IPS DF 4.7 (cell line): ENCODE measurements at regions not wholly inside any gene's neighbourhood (a gene's known extent, or its start where the extent isn't known, plus 50 kb on each side); places are given as distances from the start of the nearest gene placed in this dataset.
"Not testable (repeated sequence)": the region's sequence is repeated elsewhere in the genome, so short reads cannot be mapped to it uniquely, and the experiment has no call there.

Experiments
- DNase-seq: peaks from one replicate; pipeline ENCODE4 v3.0.0-alpha.2; 2013; ENCODE audit warnings: low spot score; ENCODE audit errors: extremely low read depth

DNA sequence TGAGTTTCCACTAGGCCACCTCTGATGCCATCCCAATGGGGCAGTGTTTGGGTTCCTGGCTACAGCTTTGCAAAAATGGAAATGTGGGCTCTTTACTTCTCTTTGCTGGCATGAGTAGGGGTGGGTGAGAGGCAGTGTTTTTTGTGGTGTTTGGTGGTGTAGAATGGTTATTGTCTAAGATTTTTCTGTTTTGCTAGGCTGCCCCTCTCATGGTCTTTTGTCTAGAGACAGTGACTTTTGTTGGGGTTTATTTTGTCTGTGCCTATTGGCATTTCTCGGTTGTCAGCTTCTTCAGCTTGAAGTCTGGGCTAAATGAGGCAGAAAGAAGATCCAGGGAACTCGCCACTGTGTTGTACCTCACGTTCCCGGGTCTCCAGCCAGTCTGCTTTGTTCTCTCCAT is 112.1 kb downstream of the CENPF start:
- no peak for DNase-seq

DNA sequence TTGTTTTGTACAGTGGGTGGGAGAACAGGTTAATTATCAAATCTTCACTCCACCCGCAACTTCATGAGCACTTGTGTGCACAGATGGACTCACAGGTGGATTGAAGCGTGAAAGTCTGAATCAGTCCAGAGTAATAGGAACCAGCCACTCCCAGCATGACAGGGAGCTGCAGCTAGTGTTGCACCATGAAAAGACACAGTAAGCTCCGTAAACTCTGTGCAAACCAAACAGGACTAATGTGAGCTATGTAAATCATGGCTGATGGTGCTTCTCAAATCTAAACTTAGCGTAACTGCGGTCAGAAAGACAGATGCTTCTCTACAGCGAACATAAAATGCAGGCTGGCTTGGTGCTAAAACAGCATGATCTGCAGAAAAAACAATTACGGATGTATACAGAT is 114.4 kb downstream of the CENPF start:
- DNase-seq: no peak

DNA sequence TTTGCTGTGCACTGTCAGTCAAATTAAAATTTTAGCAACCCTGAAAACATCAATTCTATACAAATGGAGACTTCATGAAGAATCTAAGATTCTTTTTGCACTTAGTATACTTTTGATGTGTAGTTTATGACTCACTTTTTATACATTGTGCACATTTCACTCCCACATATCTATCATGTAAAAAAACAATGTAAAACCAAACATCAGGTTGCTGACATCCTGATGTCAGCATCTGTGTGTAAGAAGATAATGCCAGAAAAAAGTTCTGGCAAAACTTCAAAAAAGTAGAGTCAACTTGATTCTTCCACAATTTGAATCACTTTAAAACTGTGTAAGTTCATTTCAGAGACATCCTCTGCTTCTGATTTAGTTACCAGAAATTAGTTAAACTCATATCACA is 115.7 kb downstream of the CENPF start:
- no peak for DNase-seq

DNA sequence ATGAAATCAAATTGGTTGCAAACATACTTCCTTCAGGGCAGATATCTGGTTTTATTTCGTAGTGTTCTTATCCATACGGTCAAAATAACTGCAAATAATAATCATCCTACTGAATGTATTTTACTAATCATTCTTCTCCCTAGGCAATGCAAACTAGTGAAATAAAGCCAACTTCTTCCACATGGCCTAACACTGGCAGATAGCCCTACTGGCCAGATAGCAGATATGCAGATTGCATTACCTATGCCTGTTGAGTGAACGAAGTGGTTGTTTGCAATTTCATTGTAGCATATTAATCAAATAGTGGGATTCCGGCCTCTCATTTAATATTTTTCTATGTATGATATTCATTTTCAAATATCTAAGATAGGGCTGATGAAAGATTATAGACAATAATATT is 116.2 kb downstream of the CENPF start:
- DNase-seq: no peak

DNA sequence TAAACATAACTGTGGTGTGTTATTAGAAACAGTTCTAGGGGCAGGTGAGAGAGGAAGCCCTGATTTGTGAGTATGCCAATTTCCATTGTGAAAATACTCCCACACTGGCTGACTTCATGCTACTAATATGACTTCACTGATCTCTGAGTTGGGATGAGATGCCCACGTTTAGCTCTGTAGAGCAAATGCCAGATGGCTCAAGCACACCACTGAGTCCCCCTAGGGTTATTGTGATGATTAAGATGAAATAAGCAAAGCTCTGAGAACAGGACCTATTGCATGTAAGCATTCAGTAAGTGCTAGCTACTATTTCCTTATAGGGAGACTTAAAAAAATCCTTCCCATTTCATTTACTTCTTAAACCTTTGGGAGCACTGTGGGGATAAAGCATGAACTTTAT is 117.6 kb downstream of the CENPF start:
- no peak for DNase-seq

DNA sequence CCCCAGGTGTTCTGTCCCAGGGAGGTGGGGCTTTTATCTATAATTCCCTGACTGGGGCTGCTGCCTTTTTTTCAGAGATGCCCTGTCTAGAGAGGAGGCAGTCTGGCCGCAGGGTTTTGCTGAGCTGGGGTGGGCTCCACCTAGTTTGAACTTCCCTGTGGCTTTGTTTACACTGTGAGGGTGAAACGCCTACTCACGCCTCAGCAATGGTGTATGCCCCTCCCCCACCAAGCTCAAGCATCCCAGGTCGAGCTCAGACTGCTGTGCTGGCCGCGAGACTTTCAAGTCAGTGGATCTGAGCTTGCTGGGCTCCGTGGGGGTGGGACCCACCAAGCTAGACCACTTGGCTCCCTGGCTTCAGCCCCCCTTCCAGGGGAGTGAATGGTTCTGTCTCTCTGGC is 124.3 kb downstream of the CENPF start:
- no peak for DNase-seq

DNA sequence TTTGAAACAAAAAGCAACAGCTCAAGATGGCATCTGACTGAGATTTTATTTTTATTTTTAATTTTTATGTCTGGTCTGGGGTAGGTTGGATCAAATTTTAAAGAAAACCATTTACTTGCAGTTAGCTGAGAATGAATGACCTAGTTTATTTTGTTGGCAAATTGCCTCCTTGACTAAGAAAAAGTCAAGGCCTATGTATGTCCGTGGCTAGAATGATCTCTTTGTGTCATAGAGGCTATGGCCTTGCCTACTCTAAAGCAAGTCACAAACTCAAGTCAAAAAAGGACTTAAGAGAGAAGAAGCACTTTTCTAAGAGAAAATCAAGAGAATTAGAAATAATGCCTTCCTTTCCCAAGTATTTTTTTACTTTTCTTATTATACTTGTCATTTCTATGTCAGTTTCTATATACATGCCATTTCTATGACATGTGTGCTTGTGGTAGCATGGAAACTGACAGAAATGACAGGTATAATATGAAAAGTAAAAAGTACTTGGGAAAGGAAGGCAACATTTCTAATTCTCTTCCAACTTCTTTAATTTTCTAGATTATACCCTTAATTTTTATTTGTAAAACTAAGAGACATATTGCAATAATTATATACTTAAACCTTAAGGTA is 136.7 kb downstream of the CENPF start:
- DNase-seq: no peak

DNA sequence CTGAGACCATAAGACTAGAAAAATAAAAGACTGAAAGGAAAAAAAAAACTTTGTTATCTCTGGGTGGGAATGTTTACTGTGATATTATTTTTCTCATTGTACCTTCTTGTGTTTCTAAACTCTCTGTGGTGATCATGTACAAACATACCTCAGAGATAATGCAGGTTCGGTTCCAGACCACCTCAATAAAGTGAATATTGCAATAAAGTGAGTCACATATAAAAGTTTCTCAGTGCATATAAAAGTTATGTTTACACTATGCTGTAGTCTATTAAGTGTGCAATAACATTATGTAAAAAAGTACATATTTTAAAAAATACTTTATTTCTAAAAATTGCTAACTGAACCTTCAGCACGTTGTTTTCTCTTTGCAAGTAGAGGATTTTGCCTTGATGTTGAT is 137.5 kb downstream of the CENPF start:
- DNase-seq: no peak

DNA sequence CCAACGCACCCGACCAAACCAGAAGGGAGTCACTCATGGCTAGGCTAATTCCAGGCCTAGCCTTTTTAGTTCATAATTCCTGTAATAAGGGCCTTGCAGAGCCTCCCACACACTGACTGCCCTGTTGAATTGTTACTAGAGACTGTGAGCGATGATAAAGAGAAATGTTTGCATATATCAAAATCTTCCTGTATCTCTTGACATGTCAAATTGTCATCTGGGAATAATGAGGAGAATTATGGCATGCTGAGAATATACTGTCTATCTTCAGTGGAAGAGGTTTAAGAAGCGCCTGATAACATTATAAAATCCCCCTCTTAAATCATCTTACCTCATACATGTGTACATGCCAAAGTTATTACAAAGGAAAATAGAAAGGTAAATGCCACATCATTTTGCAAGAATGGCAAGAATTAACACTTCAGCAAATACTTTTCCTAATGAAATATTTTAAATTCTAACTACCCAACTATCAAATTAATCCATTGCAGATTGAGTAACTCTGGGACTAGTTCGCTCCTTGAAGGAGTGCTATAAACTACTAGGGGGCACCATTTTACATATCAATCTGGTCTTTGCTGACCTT is 144.1 kb downstream of the CENPF start:
- DNase-seq: no peak

DNA sequence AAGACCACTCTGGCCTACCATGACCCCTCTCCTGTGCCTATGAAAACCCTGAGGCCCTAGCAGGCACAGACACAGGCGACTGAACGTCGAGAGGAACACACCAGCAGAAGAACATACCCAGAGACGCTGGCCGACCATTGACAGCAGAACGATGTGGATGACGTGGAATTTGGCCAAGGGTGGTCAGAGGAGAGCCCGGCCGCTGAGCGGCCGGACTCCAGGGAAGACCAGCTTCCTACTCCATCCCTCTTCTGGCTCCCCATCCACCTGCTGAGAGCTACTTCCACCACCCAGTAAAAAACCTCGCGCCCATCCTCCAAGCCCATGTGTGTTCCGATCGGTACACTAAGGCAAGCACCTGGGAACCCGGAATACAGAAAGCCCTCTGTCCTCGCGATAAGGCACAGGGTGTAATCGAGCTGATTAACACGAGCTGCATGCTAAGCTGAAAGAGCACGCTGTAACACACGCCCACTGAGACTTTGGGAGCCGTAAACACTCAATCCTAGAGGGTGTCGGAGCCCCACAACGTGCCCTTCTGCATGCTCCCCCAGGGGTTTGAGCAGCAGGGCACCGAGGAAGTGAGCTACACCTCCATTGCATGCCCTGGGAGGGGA is 150.3 kb downstream of the CENPF start:
- no peak for DNase-seq

DNA sequence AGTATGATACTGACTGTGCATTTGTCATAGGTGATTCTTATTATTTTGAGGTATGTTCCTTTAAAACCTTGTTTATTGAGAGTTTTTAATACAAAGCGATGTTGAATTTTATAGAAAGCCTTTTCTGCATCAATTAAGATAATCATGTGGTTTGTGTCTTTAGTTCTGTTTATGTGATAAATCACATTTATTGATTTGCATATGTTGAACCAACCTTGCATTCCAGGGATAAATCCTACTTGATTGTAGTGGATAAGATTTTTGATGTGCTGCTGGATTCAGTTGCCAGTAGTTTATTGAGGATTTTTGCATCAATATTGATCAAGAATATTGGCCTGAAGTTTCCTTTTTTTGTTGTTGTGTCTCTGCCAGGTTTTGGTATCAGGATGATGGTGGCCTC is 158.0 kb downstream of the CENPF start:
- no peak for DNase-seq

DNA sequence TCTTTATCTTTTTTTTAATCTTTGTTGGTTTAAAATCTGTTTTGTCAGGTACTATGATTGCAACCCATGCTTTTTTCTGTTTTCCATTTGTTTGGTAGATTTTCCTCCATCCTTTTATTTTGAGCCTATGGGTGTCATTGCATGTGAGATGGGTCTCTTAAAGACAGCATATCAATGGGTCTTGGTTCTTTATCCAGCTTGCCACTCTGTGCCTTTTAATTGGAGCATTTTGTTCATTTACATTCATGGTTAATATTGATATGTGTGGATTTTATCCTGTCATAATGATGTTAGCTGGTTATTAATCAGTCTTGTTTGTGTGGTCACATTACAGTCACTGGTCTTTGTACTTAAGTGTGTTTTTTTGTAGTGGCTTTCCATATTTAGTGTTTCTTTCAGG is 159.9 kb downstream of the CENPF start:
- DNase-seq: no peak

DNA sequence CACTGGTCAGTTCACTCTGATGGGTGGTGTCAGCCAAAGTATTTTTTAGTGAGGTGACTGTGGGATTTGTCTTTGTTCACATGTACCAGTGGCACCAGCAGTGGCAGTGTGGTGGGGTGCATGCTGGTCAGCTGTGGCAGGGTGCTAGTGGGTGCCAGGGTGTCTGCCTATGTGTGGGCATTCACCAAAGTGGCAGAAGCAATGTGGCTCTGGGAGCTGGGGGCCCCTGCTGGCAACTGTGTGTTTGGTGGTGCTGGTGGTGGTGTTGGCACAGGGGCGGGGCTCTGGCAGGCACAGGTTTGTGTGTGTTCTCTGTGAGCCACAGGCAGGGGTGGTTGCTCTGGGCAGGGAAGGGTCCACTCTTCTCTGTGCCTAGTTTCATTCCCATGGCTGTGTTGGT is 161.5 kb downstream of the CENPF start:
- no peak for DNase-seq

DNA sequence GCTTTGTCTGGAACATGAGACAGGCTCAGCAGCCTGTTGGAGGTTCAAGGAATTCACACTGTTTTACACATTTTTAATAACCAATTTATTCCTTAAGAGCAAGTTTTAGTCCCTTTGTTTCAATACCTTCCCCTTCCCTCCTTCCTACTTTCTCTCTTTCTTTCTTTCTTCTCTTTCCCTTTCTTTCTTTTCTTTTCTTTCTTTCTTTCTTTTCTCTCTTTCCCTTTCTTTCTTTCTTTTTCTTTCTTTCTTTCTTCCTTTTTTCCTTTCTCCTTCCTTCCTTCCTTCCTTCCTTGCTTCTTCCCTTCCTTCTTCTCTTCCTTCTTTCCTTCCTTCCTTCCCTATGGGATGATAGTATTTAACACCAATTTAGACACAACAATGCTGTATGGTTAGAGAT is 164.2 kb downstream of the CENPF start:
- no peak for DNase-seq

DNA sequence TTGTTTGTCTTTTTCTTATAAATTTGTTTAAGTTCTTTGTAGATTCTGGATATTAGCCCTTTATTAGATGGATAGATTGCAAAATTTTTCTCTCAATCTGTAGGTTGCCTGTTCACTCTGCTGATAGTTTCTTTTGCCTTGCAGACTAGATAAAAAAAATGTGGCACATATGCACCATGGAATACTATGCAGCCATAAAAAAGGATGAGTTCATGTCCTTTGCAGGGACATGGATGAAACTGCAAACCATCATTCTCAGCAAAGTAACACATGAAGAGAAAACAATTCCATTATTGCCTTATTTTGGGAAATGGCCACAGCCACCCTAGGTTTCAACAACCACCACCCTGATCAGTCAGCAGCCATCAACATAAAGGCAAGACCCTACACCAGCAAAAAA is 166.7 kb downstream of the CENPF start:
- DNase-seq: not testable (repeated sequence)

DNA sequence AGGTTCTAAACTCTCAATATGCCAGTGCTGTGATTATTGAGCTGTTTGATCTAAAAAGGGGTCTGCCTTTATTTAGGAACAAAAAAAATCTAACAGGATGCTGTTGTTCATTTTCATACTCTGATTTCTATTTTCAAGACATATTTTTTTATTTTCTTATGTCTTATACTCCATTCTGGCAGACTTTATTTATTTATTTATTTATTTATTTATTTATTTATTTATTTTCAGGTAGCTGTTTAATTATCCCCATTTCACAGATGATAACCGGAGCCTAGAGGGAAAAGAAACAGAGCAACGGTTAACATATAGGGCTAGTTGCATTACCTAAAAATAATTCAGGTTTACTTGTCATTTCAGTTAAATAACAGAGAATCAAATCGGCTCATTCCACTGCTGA is 174.4 kb downstream of the CENPF start:
- DNase-seq: no peak

DNA sequence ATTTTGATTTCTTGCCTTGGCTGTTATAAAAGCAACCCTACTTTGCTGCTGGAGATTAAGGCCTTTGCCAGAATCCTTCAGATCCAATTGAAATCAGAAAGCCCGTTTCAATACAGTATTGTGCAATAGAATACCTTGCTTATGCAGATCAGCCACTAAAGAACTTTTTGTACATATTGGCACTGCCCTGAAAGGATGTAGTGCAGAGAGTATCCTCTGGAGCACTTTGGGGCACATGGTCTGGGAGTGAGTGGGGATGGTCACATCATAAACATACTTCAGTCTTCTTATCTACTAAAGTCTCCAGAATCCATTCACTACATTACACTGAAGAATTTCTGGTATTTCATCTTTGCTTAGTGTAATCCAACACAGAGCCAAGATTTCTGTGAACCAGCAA is 189.0 kb downstream of the CENPF start:
- DNase-seq: no peak

DNA sequence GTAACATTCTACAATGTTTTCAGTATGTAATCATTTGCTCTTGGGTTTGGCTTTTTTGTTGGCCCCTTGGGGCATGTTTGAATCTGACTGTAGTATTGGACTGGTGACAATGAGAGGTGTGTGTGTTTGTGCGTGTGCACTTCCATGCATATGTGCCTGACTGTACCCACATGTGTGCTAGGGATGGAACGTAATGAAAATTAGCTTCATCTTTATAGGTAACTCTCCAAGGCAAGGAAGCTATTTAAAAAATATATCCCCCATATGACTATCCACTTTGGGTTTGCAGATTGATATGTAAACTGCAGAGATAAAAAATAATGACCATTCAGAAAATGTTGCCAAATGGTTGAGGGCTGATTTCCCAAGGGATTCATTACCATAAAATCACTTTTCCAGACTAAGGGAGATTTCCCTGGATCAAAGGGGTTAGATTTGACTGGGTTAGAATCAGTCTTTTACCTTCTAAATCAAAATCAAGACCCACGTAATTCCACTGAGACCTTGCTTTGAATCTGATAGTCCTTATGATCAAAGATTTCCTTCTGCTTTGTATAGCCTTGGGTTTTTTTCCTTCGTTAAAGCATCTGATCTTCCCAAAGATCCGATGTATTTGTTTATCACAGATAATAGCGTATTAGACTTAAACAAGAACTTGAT is 189.7 kb downstream of the CENPF start:
- DNase-seq: no peak

DNA sequence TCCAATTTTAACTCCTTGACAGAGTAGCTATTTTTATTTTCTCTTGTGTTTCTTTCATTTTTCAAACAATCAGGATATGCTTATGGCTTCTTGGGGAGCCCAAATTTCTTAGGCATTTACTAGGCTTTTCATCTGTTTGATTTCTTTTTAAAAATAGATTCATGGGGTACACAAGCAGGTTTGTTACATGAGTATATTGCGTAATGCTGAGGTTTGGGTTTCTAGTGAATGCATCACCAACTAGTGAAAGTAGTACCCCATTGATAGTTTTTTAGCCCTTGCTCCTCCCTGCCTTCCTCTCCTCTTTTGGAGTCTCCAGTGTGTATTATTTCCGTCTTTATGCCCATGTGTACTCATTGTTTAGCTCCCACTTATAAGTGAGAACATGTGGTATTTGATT is 190.7 kb downstream of the CENPF start:
- no peak for DNase-seq

DNA sequence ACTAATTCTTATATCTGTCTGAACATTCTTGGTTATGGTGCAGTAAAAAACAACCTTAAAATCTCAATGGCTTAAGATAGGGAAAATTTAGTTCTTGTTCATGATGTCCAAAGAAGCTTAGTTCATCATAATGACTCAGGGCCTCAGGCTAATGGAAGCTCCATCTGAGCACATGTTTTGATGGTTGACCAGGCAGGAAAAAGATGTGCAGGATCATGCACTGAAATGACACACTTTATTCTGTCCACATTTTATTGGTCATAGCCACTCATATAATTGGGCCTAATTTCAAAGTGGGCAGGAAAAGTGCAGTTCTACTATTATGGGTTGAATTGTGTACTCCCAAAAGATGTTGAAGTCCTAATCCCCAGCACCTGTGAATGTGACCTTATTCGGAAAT is 198.2 kb downstream of the CENPF start:
- no peak for DNase-seq

DNA sequence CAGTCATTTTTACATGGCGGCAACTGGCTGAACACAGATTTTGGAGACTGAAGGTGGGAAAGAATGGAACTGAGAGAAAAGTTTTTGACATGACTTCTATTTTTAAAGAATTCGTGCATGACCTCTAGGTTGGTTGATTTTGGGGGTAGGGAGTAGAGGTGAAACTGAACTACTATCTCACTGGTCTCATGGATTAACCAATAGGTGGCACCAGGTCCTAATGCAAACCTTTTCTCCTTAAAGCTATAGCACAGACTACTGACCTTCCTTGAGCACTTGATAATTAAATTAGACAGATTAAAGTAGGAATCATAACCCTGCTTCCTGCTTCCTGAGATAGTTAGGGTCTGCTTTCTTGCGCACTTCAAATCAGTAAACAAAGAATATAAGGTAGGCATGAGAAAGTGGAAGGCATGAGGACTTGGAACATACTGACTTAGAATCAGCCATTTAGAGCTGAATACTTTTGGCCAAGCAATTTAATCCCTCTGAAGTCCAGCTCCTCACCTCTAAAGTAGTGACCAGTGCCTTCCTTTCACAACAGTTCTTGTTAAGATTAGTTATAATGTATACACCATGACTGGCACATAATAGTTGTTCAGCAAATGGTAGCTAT is 206.0 kb downstream of the CENPF start:
- peak; percentile 11 for DNase-seq

DNA sequence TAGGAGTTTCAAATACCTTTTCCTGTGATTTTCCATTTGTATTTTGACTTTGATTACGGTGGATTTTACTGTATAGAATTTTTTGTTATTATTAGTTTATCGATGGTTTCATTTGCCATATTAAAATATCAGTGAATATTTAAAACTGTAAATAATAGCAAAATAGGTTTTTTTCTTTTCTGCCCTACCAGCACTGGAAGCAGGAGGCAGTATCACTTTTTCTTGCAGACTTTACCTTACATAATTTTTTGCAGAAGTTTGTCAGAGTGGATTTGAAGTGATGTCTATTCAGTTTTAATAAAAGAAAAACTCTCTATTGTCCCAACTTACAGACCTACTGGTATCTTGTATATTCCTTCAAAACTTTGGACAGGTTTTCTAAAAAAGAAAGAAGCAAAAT is 213.6 kb downstream of the CENPF start:
- DNase-seq: no peak
